ENCODE measurements at regions not wholly inside any gene's neighbourhood (a gene's known extent, or its start where the extent isn't known, plus 50 kb on each side); places are given as distances from the start of the nearest gene placed in this dataset.

DNA sequence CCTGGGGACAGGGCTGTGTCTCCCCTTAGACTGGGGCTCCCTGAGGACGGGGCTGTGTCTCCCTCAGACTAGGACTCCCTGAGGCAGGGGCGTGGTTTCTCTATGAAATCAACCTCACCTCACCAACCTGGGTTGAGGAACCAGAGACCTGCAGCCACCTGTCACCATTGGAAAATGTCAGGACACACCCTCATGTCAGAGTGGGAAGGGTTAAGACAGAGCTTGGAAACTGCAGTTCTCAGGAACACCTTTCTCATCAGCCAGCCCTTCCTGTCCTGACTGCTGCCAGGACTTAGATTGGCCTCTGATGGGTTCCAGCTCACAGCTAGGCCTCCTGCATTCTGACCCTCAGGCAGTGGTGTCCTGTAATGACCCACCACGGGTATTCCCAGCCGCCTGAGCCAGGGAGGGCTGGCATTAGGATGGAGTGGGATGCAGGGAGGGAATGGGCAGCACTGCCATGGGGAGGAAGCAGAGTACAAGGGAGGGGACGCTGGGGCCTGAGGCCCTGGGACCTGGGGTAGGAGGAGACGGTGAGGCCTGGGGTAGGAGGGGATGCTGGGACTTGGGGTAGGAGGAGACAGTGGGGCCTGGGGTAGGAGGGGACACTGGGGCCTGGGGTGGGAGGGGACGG lies 76.3 kb downstream of the MRPL14 start:
- in situ Hi-C loops (cut with HindIII; ENCODE audit: low sequenced_read_pairs), result no loop called here

DNA sequence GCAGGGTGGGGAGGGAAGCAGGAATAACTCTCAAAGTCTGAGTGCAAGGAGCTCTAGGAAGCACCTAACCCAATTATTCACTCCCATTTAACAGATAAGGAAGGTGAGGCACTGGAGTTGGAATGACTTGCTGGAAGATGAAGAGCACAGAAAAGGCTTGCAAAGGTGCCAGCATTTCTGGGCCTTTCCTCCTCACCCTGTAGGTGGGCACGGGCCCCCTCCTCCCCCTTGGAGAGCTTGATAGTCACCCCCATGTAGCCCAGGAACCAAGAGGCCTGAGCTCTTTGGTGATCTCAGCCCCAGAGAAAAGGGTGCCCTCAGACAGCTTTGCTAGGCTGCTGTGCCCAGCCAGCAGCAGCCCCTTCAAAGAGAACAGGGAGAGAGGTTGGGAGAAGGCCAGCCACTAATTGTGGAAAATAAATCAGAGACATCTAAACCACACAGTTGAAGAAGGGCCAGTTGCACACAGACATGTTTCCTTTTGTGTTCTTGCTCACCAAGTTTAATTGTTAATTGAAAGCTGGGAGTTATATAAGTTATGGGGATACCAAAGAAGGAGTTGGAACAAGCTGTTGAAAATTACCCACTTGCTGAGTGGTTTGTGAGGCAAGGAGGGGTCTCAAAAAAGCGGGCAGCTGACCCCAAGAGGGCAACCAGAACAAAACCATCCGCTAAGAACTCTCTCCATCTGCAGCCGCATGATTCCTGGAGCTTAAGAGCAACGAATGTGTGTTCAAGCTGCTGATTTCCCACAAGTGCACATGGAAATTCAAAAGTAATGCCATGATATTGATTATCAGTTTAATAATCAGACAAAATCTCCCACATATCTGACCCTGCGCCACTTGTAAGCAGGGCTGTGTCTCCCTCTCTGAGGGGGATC lies 77.0 kb downstream of the MRPL14 start:
- in situ Hi-C loops (cut with HindIII; ENCODE audit: low sequenced_read_pairs), result no loop called here

DNA sequence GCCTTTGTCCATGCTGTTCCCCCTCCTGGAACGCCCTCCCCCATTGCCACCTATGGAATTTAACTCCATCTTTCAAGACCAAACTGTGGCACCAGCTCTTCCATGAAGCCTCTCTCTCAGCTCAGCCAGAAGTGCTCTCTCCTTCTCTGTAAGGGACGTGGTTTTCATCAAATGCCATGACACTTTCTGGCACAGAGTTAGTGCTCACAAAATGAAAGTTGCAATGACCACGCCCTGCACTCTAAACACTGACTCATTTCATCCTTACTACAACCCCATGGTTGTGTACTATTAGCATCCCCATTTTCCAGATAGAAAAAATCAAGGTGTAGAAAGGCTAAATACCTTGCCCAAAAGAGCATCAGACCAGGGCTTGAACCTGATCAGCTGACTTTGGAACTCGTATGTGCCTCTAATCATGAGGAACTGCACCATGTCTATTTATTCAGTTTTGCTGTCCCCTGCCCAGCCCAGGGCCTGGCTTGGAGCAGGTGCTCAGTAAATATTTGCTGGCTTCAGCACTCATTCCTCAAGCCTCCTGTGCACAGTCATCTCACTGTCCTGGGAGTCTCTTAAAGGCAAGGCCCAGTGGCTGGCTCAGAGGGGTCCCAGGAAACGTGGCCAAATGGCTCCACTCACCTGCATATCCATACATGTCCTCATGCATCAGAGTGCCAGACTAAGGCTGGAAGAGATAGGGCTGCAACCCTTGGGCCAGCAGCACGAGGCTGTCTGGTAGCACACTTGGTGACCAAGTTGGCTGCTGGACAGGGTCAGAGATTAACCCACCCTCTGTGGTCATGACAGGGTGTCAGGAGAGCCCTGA lies 77.9 kb downstream of the MRPL14 start:
- in situ Hi-C loops (cut with HindIII; ENCODE audit: low sequenced_read_pairs), result no loop called here

DNA sequence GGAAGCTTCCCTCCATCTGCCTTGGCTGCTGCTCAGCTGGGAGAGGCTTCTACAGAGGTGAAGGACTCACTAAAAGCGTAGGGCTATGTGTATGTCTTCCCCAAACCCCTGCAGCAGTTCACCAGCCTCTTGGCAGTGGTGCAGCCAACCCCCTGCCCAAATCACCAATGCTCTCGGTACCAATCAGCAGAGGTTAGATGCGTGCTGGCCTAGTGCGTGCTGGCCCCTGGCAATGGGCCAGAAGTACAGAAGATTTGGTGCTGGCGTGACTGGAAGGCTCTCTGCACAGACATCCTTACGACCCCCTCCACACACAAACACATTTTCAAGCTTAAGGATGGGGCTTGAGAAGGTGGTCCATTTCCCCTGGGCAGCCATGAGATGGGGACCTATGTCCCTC lies 79.0 kb downstream of the MRPL14 start:
- in situ Hi-C loops (cut with HindIII; ENCODE audit: low sequenced_read_pairs), result no loop called here

DNA sequence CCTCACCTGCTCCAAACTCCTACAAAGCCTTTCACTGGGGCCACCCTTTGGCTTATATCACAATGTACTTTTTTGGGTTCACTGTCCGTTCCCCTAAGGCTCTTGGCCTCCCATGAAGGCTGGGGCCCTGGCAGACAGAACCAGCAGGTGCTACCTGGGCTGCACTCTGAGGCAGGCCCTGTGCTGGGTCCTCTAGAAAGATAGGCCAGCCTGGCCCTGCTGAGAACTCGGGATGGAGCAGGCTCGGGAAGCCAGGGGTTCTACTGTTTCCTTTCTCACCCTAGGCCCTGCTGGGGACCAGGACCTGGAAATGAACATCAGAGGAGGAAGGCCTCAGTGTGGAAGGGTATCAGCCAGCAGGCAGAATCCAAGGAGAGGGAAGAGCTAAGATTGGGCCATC lies 79.5 kb downstream of the MRPL14 start:
- in situ Hi-C loops (cut with HindIII; ENCODE audit: low sequenced_read_pairs), result no loop called here

DNA sequence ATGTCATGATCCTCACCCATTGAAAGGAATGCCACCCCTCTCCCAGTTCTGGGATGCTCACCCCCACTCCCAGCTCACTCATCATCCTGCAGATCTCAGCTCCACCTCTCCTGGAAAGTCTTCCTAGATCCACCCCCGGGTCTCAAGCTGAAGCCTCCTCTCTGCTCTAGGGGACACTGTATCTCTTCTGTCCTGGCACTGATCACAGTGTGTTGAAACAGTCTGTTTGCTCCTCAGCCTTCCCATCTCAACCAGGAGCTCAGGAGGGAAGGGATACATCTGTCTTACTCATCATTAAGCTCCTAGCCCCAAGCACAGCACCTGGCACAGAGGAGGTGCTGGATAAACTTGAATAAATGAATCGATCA lies 80.1 kb downstream of the MRPL14 start:
- in situ Hi-C loops (cut with HindIII; ENCODE audit: low sequenced_read_pairs), result no loop called here

DNA sequence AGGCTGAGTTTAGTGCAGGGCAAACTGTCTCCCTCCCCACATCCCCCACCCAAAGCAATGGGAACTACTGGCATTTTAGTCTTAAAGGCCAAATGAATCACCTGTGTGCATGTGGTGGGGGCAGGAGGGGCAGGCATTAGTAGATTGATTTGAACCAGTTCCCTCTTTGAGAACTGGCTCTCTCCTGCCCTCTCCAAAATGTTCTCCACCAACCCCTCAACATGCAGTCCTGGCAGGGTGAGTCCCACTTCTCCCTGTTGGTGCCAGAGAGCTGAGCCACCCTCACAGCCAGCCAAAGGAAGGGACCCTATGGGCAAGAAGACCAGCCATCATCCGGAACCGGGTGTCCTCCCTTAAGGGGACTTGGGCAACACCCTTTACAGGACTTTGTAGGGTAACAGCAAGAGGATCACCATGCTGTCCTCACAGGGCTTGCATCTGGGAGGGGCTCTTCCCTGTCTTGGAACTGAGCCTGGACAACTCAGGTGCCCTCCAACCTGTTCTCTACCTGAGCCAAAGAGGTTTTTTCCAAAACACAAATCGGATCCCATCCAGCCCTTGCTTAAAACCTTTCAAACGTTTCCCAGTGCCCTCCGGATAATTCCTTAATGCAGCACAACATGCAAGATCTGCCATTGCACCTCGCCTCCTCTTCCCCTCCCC lies 80.6 kb downstream of the MRPL14 start:
- in situ Hi-C loops (cut with HindIII; ENCODE audit: low sequenced_read_pairs), result no loop called here

DNA sequence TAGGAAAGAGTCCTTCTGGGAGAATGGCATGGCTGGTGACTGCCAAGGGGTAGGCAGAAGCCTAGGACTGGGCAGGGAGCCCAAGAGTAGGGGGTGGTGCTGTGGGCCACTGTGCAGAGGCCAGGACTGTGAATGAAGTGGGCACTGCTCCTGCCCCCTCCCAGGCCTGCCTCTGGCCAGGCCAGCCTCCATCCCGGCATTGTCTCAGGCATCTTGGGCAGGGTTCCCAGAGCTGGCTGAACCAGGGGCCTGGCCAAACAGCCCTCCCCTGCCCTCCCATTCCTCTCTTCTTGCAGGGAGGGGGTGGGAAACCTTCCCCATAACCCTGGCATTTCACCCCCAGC lies 81.6 kb downstream of the MRPL14 start:
- in situ Hi-C loops (cut with HindIII; ENCODE audit: low sequenced_read_pairs), result no loop called here

DNA sequence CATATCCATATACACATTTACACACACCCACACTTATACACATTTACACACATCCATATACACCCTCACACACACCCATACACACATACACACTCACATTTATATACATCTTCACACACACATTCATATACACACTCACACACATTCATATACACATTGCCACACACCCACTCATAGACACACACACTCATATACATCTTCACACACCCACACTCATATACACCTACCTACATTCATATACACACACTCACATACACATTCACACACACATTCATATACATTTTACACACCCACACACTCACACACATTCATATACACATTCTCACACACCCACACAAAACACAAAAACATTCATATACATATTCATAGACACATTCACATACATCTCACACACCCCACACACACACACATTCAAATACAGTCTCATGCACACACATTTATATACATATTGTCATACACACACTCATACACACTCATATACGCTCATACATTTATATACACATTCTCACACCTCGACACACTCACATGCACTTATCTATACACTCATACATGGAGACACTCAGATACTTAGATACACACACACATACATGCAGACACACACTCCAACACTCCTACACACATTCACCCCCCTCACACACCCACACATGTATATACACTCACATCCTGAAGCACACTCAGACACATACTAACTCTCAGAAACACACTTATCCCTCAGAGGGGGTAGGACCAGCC lies 82.1 kb downstream of the MRPL14 start:
- in situ Hi-C loops (cut with HindIII; ENCODE audit: low sequenced_read_pairs), result no loop called here

DNA sequence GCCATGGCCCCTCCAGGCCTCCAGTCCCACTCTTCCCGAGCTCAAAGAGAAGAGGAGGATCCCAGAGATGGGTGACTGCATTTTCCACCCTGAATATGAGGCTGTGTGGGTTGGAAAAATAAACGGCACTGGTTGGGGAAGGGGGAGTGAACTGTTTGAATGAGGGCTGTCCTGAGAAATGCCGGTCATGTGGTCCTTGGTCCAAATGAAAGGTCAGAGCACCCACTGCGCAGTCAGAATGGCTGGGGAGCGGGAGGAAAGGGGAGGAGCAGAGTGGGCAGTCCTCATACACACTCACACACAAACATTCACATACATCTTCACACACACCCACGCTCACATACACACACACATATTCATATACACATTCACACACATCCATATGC lies 83.1 kb downstream of the MRPL14 start:
- in situ Hi-C loops (cut with HindIII; ENCODE audit: low sequenced_read_pairs), result no loop called here

DNA sequence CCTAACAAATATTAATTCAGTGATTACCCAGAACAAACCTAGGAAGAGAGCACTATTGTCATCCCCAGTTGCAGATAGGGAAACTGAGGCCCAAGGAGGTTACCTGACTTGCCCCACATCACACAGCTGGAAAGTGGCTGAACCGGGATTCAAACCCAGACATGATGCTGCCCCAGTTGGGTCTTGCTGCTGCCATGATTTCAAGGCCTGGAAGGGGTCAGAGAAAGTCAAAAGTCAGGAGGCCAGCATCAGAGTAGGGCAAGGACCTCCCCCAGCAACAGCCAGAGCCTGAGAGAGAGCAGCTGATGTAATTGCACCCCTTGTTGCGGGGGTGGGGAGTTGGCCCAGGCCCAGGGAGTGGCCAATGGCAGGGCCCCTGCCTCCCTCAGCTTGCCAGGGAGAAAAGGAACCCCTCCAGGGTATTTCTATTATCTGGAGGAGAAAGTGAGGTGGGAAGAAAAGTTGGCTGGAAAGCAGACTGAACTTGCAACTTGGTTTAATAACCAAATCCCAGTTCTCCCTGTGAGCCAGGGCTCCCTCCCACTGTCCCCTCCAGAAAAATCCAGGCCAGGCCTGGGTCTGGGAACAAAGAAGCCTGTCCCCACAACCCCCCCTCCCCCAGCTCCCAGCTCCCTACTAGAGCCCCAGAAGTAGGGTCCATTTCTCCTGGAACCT lies 83.6 kb downstream of the MRPL14 start:
- in situ Hi-C loops (cut with HindIII; ENCODE audit: low sequenced_read_pairs), result no loop called here

DNA sequence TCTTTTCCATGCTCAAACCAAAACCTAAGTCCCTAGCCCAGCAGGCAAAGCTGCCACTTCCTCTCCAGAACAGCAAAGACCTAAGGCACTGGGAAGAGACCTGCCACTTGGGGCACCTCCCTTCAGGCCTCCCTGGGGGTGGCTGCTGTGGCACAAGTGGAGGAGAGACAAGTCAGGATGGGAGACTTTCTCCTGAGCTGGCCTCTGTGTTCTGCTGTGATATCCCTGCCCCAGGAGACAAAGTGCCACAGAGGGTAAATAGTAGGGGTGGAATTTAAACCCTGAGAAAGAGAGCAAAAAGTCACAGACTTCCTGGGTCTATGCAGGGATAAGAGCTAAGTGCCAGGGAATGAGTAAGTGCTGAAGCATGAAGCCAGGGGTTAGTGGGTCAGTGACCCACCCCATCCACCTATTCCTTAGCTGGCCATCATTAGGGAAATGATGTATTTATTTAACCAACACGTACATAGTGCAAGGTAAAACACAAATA lies 84.2 kb downstream of the MRPL14 start:
- in situ Hi-C loops (cut with HindIII; ENCODE audit: low sequenced_read_pairs), result no loop called here

DNA sequence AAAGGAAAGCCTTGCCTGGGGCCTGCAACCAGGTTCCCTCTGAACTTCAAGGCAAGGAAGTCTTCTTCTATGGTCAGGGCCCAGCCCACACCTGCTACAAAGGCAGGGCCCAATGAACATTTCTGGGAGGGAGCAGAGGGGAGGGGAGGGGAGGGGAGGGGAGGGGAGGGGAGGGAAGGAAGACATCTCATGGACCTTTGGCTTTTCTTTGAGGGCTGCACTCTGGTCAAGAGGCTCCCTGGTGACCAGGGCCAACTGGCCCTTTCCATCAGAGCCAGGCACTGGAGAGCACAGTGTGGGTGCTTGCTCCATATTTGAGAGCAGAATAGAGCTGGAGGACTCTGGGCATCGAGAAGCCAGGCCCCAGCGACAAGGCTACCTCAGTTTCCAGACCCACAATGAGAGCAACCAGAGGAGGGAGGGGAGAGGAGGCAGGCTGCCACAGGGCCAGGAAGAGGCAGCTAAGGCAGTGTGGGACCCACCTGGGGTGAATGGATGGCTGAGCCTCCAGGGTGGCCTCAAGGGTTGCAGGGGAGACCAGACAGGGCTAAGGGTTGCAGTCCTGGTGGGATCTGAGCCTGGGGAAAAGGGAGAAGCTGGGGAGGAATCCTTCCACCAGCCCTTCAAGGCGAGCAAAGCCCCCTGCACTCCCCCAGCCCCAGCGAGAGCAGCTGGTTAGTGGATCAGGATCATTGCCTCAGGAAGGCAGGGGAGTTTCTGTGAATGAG lies 84.8 kb downstream of the MRPL14 start:
- in situ Hi-C loops (cut with HindIII; ENCODE audit: low sequenced_read_pairs), result no loop called here

DNA sequence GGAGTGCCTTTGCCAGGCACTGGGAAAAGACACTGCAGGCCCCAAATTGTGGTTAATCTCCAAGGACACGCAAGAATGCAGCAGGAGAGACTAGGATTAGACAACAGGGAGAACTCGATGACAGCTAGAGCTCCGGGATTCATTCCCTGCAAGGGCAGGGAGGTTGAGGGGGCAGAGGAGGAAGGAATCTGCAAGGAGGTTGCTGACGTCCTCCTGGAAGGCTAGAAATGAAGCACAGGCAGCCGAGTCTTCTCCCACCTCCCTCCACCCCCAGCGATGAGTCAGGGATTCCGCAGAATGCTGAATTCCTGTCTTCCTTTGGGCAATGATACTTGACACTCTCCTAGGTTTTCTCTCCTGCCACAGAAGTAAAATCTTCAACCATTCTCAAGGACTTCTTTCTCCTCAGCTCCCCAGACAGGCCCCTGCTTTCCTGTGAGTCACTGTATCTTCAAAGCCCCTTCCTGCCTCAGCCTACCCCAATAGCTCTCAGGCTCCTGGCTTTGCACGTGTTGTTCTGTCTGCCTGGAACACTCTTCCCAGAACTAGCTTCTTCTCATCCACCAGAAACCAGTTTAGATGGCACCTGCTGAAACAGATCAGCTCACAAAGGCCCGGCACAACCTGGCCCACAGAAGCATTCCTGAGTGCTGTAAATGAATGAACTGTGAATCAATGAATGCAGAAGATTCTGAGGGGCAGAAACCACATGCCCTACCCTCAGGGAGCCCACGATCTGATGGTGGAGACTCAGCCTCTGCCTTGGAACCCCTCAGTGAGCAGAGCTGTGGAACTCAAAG lies 85.6 kb downstream of the MRPL14 start:
- in situ Hi-C loops (cut with HindIII; ENCODE audit: low sequenced_read_pairs), result no loop called here

DNA sequence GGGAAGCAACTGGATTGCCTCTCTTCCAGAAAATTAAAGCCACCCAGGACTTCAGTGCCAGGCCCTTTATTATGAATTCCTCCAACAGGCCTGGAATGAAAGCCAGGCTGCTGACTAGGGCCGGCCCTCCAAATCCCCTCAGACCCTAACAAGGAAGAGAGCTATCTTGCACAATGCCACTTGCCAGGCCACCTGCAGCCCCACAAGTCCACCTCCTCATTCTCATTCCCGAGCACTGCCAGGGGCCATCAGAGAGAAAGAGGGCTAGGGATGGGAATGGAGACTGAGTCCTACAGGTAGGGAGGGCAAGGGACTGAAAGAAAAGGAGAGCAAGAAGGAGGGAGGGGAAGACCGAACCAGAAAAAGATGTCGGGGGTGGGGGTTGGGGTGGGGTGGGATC lies 86.5 kb downstream of the MRPL14 start:
- in situ Hi-C loops (cut with HindIII; ENCODE audit: low sequenced_read_pairs), result no loop called here

DNA sequence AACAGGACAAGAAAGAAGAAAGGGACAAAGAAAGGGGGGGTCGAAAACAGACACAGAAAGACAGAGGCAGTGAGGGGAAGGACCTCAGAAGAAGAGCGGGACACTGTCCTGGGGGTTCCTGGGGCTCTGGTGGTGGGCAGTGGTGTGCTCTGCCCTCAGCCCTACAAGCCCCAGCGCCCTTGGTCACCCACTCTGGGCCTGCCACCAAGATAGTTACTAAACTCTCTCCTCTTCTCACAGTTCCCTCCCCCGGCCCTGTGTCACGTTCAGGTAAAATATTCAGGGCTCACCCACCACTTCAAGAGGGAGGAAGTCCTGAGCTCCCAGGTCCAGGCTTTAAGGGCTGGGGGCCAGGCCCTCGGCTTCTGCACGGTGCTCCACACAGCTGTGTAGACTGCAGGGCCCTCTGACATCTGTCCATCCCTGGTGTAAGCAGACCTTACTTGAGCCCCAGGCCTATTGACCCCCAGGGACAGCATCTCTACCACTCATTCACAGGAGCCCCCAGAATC lies 87.4 kb downstream of the MRPL14 start:
- in situ Hi-C loops (cut with HindIII; ENCODE audit: low sequenced_read_pairs), result no loop called here

DNA sequence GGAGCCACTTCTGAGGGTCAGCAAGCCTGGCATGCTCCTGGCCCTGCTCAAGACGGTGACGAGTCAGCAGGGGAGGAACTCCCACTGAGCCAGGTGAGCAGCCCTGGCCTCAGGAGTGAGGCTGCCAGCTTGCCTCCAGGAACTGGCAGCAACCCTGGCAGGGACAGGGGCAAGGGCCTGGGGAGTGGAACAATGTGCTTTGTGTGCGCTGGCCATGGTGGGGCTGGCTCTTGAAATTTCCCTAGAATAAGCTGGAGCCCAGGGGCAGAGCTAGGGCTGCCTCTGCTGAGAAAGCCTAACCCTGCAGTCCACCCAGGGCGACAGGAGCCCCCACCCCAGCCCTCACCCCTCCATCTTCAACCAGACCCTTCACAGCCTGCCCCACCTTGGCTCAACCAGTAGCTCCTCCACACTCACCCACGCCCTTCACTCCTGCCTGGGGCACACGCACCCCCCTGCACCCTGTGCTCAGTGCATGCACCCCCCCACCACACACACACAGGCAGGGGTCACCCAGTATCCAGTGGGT lies 88.0 kb downstream of the MRPL14 start:
- in situ Hi-C loops (cut with HindIII; ENCODE audit: low sequenced_read_pairs), result no loop called here

DNA sequence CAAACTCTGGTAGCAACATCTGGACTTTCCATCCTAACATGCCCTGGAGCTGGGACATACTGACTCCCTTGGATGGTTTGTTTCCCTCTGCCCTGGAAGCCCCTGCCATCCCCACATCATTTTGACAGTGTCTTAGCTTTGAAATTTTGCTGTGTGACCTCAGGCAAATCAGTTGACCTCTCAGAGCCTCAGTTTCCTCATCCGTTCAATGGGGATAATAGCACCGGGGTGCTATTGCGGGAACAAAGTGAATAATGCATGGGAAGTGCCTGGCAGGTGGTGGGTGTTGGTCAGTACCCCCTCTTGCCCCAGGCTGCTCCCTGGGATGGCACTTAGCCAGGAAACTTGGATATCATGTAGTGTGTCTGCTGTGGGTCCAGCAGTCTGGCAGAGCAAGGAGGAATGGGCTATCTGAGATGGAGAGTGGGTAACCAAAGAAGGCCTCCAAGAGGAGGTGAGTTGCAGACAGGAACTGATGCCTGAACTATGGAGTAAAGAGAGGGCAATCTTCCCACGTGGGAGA lies 88.6 kb downstream of the MRPL14 start:
- in situ Hi-C loops (cut with HindIII; ENCODE audit: low sequenced_read_pairs), result no loop called here

All from DLD1 (cell line).